GM12875 (cell line): ENCODE measurements at regions not wholly inside any gene's neighbourhood (a gene's known extent, or its start where the extent isn't known, plus 50 kb on each side); places are given as distances from the start of the nearest gene placed in this dataset.

Source experiments
- H3K4me3 ChIP-seq: one replicate; pipeline ENCODE4 v1.5.1; 2011; ENCODE audit warnings: low read depth, low read length, control low read depth
- TF ChIP-seq, protein P1 (sequence below): IDR thresholded peaks from 2 replicates; pipeline ENCODE4 v1.5.1; 2011; ENCODE audit warnings: low read depth, mild to moderate bottlenecking, control low read depth, inconsistent platforms, low read length, moderate library complexity, borderline replicate concordance; ENCODE audit not compliant: insufficient read depth

DNA sequence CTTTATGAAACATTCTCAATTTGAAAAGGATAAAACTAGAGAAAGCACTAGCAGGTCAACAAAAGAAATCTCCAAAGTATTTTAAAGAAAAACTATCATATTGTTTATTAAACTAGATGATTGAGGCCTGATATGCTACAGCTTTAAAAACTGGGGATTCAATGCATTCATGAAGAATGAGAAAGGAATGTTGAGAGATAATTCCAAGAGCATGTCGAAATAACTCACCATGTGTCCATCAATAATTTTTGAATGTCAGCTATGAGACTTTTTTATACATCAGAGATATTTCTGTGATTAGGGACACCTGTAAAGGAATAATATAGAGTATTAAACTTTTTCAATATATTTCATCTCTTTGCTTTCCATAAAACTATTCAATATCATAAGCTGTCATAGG, 376.9 kb upstream of the REG3G start:
- no peak overlapping the region for H3K4me3 ChIP-seq
- TF ChIP-seq, protein P1, sequence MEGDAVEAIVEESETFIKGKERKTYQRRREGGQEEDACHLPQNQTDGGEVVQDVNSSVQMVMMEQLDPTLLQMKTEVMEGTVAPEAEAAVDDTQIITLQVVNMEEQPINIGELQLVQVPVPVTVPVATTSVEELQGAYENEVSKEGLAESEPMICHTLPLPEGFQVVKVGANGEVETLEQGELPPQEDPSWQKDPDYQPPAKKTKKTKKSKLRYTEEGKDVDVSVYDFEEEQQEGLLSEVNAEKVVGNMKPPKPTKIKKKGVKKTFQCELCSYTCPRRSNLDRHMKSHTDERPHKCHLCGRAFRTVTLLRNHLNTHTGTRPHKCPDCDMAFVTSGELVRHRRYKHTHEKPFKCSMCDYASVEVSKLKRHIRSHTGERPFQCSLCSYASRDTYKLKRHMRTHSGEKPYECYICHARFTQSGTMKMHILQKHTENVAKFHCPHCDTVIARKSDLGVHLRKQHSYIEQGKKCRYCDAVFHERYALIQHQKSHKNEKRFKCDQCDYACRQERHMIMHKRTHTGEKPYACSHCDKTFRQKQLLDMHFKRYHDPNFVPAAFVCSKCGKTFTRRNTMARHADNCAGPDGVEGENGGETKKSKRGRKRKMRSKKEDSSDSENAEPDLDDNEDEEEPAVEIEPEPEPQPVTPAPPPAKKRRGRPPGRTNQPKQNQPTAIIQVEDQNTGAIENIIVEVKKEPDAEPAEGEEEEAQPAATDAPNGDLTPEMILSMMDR, result no peak

DNA sequence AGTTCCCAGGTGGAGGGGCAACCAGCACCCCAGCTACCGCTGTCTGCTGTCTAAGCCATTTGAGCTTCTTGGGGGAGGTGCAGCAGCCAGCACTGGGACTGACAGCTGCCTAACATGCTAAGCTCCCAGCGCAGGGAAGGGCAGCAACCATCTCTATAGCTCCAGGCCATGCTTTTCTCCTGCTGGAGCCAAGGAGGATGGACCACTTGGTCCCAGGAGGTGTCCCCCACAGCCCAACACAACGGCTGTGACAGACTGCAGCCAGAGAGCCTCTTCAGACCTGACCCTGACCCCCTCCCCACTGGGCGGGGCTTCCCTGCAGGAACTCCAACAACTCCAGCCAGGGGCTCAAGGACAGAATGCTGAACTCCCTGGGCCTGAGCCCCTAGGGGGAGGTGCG, 370.6 kb upstream of the REG3G start:
- H3K4me3 ChIP-seq, result no peak overlapping the region
- TF ChIP-seq, protein P1, result no peak

DNA sequence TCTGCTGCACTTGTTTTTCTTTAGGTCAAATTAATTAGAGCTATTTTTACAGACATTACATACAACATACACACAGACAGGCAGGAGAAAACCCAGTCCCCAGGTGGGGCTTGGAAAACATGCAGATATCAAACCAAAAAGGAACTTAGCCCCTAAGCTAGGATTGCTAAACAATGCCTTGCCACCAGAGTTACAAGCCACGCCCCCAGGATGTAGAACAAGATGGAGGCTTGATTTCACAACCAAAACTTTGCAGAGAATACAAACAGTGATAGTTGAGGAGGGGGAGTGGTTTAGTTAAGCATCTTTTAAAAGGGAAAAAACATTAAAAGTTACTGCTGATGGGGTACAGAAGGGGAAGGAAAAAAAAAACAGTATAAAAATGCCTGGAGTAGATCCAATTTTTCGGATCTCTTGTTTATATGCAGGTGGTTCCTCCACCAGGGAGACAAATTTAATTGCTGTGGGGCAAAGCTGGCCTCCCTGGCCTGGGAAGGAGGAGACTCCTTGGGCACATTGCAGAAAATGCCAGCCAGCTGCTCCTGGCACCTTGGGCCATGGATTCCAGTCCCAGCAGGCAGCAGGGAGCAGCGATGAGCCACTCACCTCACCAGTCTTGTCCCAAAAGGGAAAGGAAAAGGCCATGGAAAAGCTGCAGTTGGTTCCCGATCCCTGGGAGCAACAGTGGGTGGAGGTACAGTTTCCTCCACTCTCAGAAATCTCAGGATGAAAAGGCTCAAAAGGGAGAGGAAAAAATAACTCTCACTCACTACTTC, 348.4 kb upstream of the REG3G start:
- TF ChIP-seq, protein P1, result no peak
- H3K4me3 ChIP-seq, result no peak overlapping the region

GRCh38 chr2:78677774-78678173, 347.7 kb upstream of the REG3G start:
- TF ChIP-seq, protein P1, result no peak
- H3K4me3 ChIP-seq, result no peak overlapping the region

- TF ChIP-seq, protein P1, result no peak
- no peak overlapping the region for H3K4me3 ChIP-seq
Observed at GRCh38 chr2:78681386-78681785, 344.1 kb upstream of the REG3G start.

DNA sequence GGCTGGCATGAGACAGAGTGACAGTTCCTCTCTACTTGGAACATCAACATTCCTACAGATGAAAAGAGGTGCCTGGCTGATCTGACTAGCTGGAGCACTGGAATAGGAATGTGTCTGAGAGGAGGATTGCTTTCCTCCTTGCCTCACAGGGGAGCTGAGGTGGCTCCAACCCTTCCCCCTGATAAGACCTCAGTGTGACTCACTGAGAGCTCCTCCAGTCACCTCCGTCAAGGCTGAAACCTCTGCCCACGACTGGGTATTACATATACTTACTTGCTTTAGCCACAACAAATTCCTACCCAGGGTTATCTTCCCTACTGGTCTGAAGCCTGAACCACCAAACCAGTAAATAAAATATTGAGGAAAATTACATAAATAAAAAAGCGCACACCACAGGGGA, 342.7 kb upstream of the REG3G start:
- TF ChIP-seq, protein P1, result no peak
- H3K4me3 ChIP-seq, result no peak overlapping the region

GRCh38 chr2:78686625-78687153, 338.8 kb upstream of the REG3G start:
- no peak overlapping the region for H3K4me3 ChIP-seq
- TF ChIP-seq, protein P1, result no peak
